ENCODE measurements at regions not wholly inside any gene's neighbourhood (a gene's known extent, or its start where the extent isn't known, plus 50 kb on each side); places are given as distances from the start of the nearest gene placed in this dataset.
"Not testable (repeated sequence)": the region's sequence is repeated elsewhere in the genome, so short reads cannot be mapped to it uniquely, and the experiment has no call there.

GRCh38 chr1:83058327-83058726, 940.6 kb downstream of the TTLL7 start:
- in situ Hi-C loops (cut with HindIII; ENCODE audit: low sequenced_read_pairs) = no loop called here

- in situ Hi-C loops (cut with HindIII; ENCODE audit: low sequenced_read_pairs) = no loop called here
Measured at GRCh38 chr1:83055391-83056170, 943.4 kb downstream of the TTLL7 start.

- in situ Hi-C loops (cut with HindIII; ENCODE audit: low sequenced_read_pairs) = no loop called here
Measured at GRCh38 chr1:83053446-83053845, 945.5 kb downstream of the TTLL7 start.

GRCh38 chr1:83052865-83053264, 946.1 kb downstream of the TTLL7 start:
- in situ Hi-C loops (cut with HindIII; ENCODE audit: low sequenced_read_pairs) = no loop called here

- in situ Hi-C loops (cut with HindIII; ENCODE audit: low sequenced_read_pairs) = not testable (repeated sequence)
Measured at GRCh38 chr1:83051053-83051452, 947.9 kb downstream of the TTLL7 start.

GRCh38 chr1:83043244-83043643, 955.7 kb downstream of the TTLL7 start:
- in situ Hi-C loops (cut with HindIII; ENCODE audit: low sequenced_read_pairs) = loop anchor here (10.0 kb wide), 1 partner anchor 58 kb away; no protein-coding TSS in a partner anchor

GRCh38 chr1:83039091-83039490, 959.8 kb downstream of the TTLL7 start:
- in situ Hi-C loops (cut with HindIII; ENCODE audit: low sequenced_read_pairs) = not testable (repeated sequence)

- in situ Hi-C loops (cut with HindIII; ENCODE audit: low sequenced_read_pairs) = no loop called here
Measured at GRCh38 chr1:83034851-83035250, 964.1 kb downstream of the TTLL7 start.

GRCh38 chr1:83033682-83034081, 965.2 kb downstream of the TTLL7 start:
- in situ Hi-C loops (cut with HindIII; ENCODE audit: low sequenced_read_pairs) = no loop called here

- in situ Hi-C loops (cut with HindIII; ENCODE audit: low sequenced_read_pairs) = no loop called here
Measured at GRCh38 chr1:83029916-83030315, 969.0 kb downstream of the TTLL7 start.

- in situ Hi-C loops (cut with HindIII; ENCODE audit: low sequenced_read_pairs) = no loop called here
Measured at GRCh38 chr1:83029050-83029449, 969.9 kb downstream of the TTLL7 start.

- in situ Hi-C loops (cut with HindIII; ENCODE audit: low sequenced_read_pairs) = no loop called here
Measured at GRCh38 chr1:83028467-83028866, 970.5 kb downstream of the TTLL7 start.

- in situ Hi-C loops (cut with HindIII; ENCODE audit: low sequenced_read_pairs) = no loop called here
Measured at GRCh38 chr1:83027511-83027910, 971.4 kb downstream of the TTLL7 start.

- in situ Hi-C loops (cut with HindIII; ENCODE audit: low sequenced_read_pairs) = no loop called here
Measured at GRCh38 chr1:83026745-83027144, 972.2 kb downstream of the TTLL7 start.

- in situ Hi-C loops (cut with HindIII; ENCODE audit: low sequenced_read_pairs) = no loop called here
Measured at GRCh38 chr1:83024251-83024767, 974.6 kb downstream of the TTLL7 start.

- in situ Hi-C loops (cut with HindIII; ENCODE audit: low sequenced_read_pairs) = no loop called here
Measured at GRCh38 chr1:83023212-83023611, 975.7 kb downstream of the TTLL7 start.

- in situ Hi-C loops (cut with HindIII; ENCODE audit: low sequenced_read_pairs) = no loop called here
Measured at GRCh38 chr1:83022206-83022605, 976.7 kb downstream of the TTLL7 start.

GRCh38 chr1:83017701-83018100, 981.2 kb downstream of the TTLL7 start:
- in situ Hi-C loops (cut with HindIII; ENCODE audit: low sequenced_read_pairs) = no loop called here

- in situ Hi-C loops (cut with HindIII; ENCODE audit: low sequenced_read_pairs) = no loop called here
Measured at GRCh38 chr1:83017276-83017675, 981.7 kb downstream of the TTLL7 start.

- in situ Hi-C loops (cut with HindIII; ENCODE audit: low sequenced_read_pairs) = no loop called here
Measured at GRCh38 chr1:83016354-83016849, 982.5 kb downstream of the TTLL7 start.

GRCh38 chr1:83015163-83015562, 983.8 kb downstream of the TTLL7 start:
- in situ Hi-C loops (cut with HindIII; ENCODE audit: low sequenced_read_pairs) = no loop called here

- in situ Hi-C loops (cut with HindIII; ENCODE audit: low sequenced_read_pairs) = no loop called here
Measured at GRCh38 chr1:83012950-83013349, 986.0 kb downstream of the TTLL7 start.
